SU-DHL-6 (cell line): ENCODE measurements at regions not wholly inside any gene's neighbourhood (a gene's known extent, or its start where the extent isn't known, plus 50 kb on each side); places are given as distances from the start of the nearest gene placed in this dataset.

Source experiments
- H2AFZ ChIP-seq: fragments of 200-600 bp; sonication (generic); 2 replicates; pipeline ENCODE4 v1.6.1; 2014; ENCODE audit warnings: low read depth, mild to moderate bottlenecking, moderate library complexity, mixed read lengths, antibody characterized with exemption, low read length; ENCODE audit not compliant: severe bottlenecking
- H3F3A ChIP-seq: fragments of 200-600 bp; shearing (Covaris generic); 2 replicates; pipeline ENCODE4 v1.6.0; 2016; ENCODE audit warnings: antibody characterized with exemption, mild to moderate bottlenecking; ENCODE audit not compliant: insufficient read depth
- H3K27ac ChIP-seq: fragments of 200-600 bp; sonication (generic); 2 replicates; pipeline ENCODE4 v1.5.1; 2016; ENCODE audit warnings: low read depth, mild to moderate bottlenecking, low read length, moderate library complexity, mixed read lengths
- H3K27me3 ChIP-seq: fragments of 200-600 bp; sonication (generic), shearing (Covaris generic); 2 replicates; pipeline ENCODE4 v1.6.0; 2014; ENCODE audit warnings: mild to moderate bottlenecking, low read length
- H3K36me3 ChIP-seq: fragments of 200-600 bp; sonication (generic); 2 replicates; pipeline ENCODE4 v1.6.1; 2014; ENCODE audit warnings: mild to moderate bottlenecking, low read length, mixed read lengths
- H3K4me2 ChIP-seq: fragments of 300-600, 200-600 bp; shearing (Covaris generic), sonication (generic); 2 replicates; pipeline ENCODE4 v1.6.0; 2014; ENCODE audit warnings: low read length, low read depth, mild to moderate bottlenecking; ENCODE audit not compliant: poor library complexity, severe bottlenecking
- H3K4me3 ChIP-seq: fragments of 200-600 bp; sonication (generic); 2 replicates; pipeline ENCODE4 v1.5.1; 2014; ENCODE audit warnings: antibody characterized with exemption, low read length, mild to moderate bottlenecking, mixed read lengths; ENCODE audit not compliant: insufficient read depth, poor library complexity, severe bottlenecking
- H3K79me2 ChIP-seq: fragments of 200-600 bp; sonication (generic); 2 replicates; pipeline ENCODE4 v1.6.1; 2014; ENCODE audit warnings: mild to moderate bottlenecking, low read length, moderate library complexity; ENCODE audit not compliant: insufficient read depth
- H3K9ac ChIP-seq: fragments of 200-600 bp; sonication (generic); 2 replicates; pipeline ENCODE4 v1.7.0; 2014; ENCODE audit warnings: mild to moderate bottlenecking, low read length
- H3K9me2 ChIP-seq: fragments of 200-600 bp; sonication (generic); replicated peaks from 2 replicates; pipeline ENCODE4 v1.6.1; 2014; ENCODE audit warnings: low read length; ENCODE audit not compliant: insufficient read depth
- H3K9me3 ChIP-seq: fragments of 200-600 bp; sonication (generic); 2 replicates; pipeline ENCODE4 v1.6.1; 2014; ENCODE audit warnings: low read length, mixed read lengths; ENCODE audit not compliant: insufficient read depth
- H4K20me1 ChIP-seq: fragments of 200-600 bp; sonication (generic); 2 replicates; pipeline ENCODE4 v1.6.1; 2014; ENCODE audit warnings: low read depth, mild to moderate bottlenecking, antibody characterized with exemption, low read length, moderate library complexity, mixed read lengths
- EZH2phosphoT487 ChIP-seq: fragments of 200-600 bp; sonication (generic), shearing (Covaris generic); conservative IDR thresholded peaks from 2 replicates; pipeline ENCODE4 v1.6.1; 2018; ENCODE audit warnings: mild to moderate bottlenecking, antibody characterized with exemption, low read length, moderate library complexity, mixed read lengths
- TF ChIP-seq, protein P1 (sequence below): fragments of 200-600 bp; sonication (generic); IDR thresholded peaks from one replicate; pipeline ENCODE4 v1.5.1; 2017; ENCODE audit warnings: antibody characterized with exemption, mild to moderate bottlenecking, low read length, moderate library complexity; ENCODE audit not compliant: insufficient read depth, poor library complexity, severe bottlenecking

DNA sequence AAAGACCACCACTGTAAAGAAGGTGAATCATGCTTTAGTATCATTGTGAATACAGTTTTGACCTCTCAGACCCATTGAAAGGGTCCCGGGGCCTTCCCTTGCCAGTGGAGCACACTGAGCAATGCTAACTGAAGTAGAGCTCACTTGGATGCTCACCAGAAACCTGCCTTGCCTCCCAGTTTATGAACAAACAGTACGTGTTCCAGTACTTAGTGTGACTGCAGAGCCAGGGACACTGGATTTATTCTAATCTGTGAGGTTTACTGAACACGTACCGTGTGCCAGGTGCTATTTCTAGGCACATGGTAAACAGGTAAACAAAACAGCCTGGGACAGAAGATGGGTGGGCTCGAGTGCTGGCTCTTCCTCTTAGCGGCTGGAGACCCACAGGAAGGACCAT is 79.6 kb downstream of the FOXL1 start:
- no peaks in the 10 kb centered on the region for H3K9me3 ChIP-seq
- no peaks in the 10 kb centered on the region for H4K20me1 ChIP-seq
- H3K79me2 ChIP-seq, result no peaks in the 10 kb centered on the region
- no peak overlapping the region for H3K4me2 ChIP-seq
- no peaks in the 10 kb centered on the region for H3K9me2 ChIP-seq
- no peak overlapping the region for H2AFZ ChIP-seq
- no peak overlapping the region for H3K27ac ChIP-seq
- no peak overlapping the region for H3K4me3 ChIP-seq
- TF ChIP-seq, protein P1, sequence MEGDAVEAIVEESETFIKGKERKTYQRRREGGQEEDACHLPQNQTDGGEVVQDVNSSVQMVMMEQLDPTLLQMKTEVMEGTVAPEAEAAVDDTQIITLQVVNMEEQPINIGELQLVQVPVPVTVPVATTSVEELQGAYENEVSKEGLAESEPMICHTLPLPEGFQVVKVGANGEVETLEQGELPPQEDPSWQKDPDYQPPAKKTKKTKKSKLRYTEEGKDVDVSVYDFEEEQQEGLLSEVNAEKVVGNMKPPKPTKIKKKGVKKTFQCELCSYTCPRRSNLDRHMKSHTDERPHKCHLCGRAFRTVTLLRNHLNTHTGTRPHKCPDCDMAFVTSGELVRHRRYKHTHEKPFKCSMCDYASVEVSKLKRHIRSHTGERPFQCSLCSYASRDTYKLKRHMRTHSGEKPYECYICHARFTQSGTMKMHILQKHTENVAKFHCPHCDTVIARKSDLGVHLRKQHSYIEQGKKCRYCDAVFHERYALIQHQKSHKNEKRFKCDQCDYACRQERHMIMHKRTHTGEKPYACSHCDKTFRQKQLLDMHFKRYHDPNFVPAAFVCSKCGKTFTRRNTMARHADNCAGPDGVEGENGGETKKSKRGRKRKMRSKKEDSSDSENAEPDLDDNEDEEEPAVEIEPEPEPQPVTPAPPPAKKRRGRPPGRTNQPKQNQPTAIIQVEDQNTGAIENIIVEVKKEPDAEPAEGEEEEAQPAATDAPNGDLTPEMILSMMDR, result no peak
- TF ChIP-seq EZH2phosphoT487, result no peak
- H3K27me3 ChIP-seq, result no peaks in the 10 kb centered on the region
- no peak overlapping the region for H3K9ac ChIP-seq
- H3F3A ChIP-seq, result no peaks in the 10 kb centered on the region
- no peaks in the 10 kb centered on the region for H3K36me3 ChIP-seq

DNA sequence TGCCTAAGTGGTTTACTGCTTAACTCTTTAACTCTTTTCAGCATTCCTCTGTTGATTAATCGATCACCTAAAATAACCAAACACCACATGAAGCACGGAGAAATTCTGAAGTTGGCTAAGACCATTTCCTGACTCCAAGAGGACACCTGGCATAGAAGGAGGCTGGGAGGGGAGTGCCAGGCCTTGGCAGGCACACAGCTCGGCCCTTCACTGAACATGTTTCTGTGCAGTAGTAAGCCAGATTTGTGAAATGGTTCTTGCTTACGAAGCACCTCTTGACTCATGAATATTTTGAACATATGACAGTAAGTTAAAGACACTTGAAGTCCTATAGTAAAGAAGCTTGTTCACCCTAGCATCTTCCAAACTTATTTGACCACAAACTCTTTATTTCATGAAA is 82.3 kb downstream of the FOXL1 start:
- no peaks in the 10 kb centered on the region for H3K79me2 ChIP-seq

DNA sequence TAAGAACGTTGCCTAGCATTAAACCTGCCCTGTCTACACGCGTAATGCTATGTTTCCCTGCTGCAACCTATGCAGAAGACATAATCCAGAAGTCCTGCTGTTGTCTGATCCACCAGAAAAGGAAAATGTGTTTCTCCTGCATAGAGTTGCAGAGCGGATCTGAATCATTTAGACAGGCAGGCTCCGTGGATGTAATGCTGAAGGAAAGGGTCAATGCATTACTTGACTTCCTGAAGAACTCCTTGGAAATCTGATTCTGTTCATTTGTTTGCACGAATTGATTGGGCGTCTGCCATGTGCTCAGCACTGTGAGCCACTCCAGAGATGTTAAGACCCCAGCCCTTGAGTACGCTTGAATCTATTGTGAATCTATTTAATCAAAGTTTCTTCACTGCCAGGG is 83.4 kb downstream of the FOXL1 start:
- H3K27me3 ChIP-seq, result no peaks in the 10 kb centered on the region
- H3K4me3 ChIP-seq, result no peak overlapping the region
- no peak overlapping the region for H2AFZ ChIP-seq
- TF ChIP-seq, protein P1, result no peak
- no peak for TF ChIP-seq EZH2phosphoT487
- H3K4me2 ChIP-seq, result no peak overlapping the region
- no peaks in the 10 kb centered on the region for H3F3A ChIP-seq
- H3K9me3 ChIP-seq, result no peaks in the 10 kb centered on the region
- H3K9me2 ChIP-seq, result no peaks in the 10 kb centered on the region
- H3K27ac ChIP-seq, result no peak overlapping the region
- no peak overlapping the region for H3K9ac ChIP-seq
- H4K20me1 ChIP-seq, result no peaks in the 10 kb centered on the region
- H3K36me3 ChIP-seq, result no peaks in the 10 kb centered on the region
- no peaks in the 10 kb centered on the region for H3K79me2 ChIP-seq

More for the DNA sequence above, 82.3 kb downstream of the FOXL1 start:
- Histone ChIP-seq H3F3A (no peaks in the 10 kb centered on the region), H3K27ac (no peak overlapping the region), H3K36me3 (no peaks in the 10 kb centered on the region), H2AFZ (no peak overlapping the region), H3K27me3 (no peaks in the 10 kb centered on the region), H3K4me2 (no peak overlapping the region), H4K20me1 (no peaks in the 10 kb centered on the region), H3K4me3 (no peak overlapping the region), H3K9me3 (no peaks in the 10 kb centered on the region), H3K9ac (no peak overlapping the region), H3K9me2 (no peaks in the 10 kb centered on the region)
- TF ChIP-seq EZH2phosphoT487, result no peak
- TF ChIP-seq, protein P1, result no peak

DNA sequence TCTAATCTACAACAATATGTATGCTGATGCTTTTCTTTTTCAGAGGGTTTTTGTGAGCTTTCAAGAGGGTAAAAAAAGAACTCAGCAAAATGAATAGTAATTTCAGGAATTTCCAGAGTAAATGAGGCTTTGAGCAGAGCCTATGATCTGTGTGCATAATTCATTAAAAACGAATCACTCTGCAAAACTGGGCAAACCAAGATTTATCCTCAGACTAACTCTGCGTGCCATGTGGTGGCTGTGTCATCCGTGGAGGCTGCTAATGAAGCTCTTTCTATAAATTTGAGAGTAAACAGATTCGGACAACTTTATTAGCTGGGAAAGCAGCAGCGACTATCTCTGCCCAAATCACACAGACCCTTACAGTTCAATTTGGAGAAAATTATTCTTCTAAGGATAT is 83.8 kb downstream of the FOXL1 start:
- H3K36me3 ChIP-seq, result no peaks in the 10 kb centered on the region
- H4K20me1 ChIP-seq, result no peaks in the 10 kb centered on the region
- H3K27ac ChIP-seq, result no peak overlapping the region
- no peak overlapping the region for H3K4me3 ChIP-seq
- no peaks in the 10 kb centered on the region for H3F3A ChIP-seq
- no peak overlapping the region for H2AFZ ChIP-seq
- no peak overlapping the region for H3K4me2 ChIP-seq
- TF ChIP-seq, protein P1, result no peak
- no peak for TF ChIP-seq EZH2phosphoT487
- H3K9me3 ChIP-seq, result no peaks in the 10 kb centered on the region
- H3K79me2 ChIP-seq, result no peaks in the 10 kb centered on the region
- H3K27me3 ChIP-seq, result no peaks in the 10 kb centered on the region
- no peak overlapping the region for H3K9ac ChIP-seq
- no peaks in the 10 kb centered on the region for H3K9me2 ChIP-seq
